NCI-H2029 (cell line): ENCODE measurements at regions not wholly inside any gene's neighbourhood (a gene's known extent, or its start where the extent isn't known, plus 50 kb on each side); places are given as distances from the start of the nearest gene placed in this dataset.

Source experiments
- DNase-seq: peaks from one replicate; lab custom pipeline; 2025; lab: John Stamatoyannopoulos, UW

DNA sequence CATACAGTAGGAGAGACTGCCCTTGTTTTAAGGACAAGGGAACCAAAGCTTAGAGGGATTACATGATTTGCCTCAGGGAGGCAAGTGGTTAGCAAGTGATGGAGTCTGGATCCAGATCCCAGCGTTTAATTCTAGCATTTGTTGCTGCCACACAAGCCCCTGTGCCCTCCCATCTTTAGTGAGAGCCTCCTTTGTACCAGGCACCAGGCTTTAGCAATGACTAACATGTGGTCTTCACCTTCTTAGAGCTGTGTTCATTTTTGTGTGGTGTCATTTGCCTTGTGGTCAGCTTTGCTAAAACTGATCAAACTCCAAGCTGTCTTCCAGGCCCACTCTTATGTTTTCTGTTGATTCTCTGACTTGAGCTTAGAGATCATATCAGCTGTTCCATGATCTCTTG lies 290.5 kb downstream of the RPLP1 start:
- no peak for DNase-seq

DNA sequence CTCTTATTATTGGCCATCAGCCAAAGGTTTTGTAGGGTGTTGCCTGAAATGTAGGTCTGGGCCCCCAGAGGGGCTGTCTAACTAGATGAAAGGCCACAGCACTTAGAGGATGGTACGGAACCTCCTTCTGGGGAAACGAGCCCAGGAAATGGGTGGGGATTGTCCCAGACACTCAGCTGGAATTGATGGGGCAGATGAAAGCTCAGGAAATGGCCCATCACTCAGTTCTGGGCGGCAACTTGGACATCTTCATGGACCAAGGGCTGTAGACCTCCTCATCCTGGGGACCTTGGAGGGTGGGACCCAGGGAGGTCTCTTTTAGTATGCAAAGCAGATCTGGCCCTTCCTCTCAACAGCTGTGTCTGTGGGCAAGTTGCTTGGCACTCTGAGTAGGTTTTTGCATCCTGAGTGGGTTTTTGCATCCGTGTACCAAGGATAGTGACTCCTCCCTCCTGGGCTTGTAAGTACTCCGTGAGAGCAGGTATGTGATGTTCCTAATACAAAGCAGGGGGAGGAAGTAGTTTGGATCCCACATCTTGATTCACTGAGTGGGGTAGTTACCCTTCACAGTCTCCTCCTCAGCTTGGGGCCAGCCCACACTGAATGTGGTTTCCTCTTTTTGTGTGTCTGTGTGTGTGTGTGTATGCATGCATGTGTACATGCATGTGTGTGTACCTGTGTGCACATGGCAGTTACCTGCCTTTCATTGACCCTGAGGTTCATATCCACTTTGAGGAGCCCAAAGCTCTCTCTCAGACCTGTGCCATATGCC lies 292.0 kb downstream of the RPLP1 start:
- no peak for DNase-seq

DNA sequence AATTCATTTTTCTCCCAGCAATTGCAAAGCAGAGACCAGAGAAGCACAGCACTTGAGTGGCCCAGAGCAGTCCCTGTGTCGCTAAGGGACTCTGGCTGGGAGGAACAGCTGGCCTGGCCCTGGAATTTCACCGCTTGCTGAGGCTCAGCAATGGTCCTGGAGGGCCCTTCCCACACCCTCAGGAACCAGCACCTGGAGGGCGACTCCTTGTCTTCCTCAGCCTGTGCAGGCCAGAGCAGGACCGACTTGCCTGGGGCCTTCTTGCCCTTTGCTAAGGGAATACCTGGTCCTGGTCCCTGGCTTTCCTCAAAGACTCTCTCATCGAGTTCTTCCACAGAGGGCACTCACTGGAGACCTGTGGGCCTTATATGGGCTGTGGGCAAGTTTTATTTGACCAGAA lies 294.6 kb downstream of the RPLP1 start:
- no peak for DNase-seq

DNA sequence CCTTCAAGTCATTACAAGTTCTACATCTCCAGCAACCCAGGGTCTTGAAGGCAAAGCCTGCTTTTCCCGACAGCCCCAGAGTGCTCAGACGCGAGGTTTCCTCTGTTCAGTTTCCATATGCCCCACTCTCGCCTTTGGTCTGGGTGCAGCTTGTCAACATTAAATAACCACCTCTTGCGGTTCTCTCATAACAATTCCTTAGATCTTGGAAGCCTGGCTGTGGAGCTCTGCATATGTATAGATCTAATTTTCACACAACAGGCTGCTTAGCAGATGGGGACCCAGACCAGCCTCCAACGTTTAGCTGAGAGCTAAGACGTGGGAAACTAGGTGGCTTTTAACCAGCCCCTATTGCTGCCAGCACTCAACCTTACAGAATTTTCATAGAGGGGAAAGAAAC lies 295.5 kb downstream of the RPLP1 start:
- DNase-seq: no peak

DNA sequence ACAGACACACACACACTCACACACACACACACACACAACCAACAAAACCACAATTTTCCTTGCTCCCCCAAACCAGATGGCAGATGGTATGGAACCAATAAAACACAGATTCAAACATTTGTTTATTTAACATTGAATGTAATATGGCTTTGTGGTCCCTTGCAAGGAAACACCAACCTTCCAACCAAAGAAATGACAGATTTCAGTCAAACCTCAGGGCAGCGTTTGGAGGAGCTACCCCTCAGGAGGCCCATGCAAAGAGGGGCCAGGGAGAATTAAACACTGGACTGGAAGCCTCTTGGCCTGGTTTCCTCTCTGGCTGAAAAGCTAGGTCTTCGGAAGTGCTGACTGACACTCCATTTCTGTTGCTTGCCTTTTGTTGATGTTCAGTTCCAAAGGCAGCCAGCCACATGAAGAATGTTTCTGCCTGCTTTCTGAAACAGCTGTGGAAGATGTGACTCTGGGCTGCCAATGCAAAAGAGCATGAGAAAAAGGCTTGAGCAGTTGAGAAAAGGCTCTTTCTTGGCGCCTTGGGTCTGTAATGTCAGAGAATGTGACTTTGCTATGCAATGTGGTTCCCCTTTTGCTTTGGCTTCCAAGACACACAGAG lies 296.1 kb downstream of the RPLP1 start:
- no peak for DNase-seq

DNA sequence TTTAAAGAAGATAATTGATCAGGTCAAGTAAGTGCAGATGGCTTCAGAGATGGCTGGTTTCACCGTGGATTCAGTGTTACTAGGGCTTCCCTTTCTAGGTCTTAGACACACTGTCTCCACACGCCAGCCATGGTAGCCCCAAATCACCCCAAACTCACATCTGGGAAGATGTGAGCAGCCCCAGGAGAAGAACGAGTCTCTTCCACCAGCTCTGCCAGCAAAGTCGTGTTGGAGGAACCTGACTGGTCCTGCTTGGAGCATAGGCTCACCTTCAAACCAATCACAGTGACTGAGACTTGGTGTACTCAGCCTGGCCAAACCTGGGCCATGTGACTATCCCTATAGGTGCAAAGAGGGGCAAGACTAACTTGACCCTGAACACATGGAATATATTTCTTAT lies 296.7 kb downstream of the RPLP1 start:
- DNase-seq: no peak

DNA sequence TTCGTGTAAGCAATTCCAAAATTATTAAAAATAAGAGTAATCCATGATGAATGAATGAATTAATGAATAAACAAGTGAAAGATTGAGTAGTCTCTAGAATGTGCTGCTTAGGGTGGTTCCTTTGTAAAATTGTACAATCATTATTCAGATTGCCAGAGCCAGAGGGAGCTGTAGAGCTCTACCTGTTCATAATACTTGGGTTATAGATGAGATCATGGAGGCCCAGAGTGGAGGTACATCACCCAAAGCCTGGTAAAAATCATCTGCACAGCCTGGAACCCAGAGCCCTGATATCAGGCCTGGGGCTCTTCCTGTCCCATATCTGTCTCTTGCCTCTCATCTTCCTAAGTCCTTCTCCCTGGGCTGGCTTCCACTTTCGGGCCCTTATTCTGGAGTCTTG lies 297.2 kb downstream of the RPLP1 start:
- DNase-seq: no peak

DNA sequence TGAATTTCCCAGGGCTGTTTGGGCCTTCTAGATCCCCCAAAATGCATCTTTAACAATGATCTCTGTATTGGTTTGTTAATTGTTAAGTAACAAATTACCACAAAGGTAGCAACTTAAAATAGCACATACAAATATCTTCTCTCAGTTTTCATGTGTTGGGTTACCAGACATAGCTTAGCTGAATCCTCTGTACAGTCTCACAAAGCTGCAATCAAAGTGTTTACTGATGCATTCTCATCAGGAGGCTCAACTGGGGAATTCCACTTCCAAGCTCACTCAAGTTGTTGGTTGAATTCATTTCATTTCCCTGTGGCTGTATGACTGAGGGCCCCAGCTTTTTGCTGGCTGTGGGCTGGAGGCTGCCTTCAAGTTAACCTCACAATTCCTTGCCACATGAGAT lies 297.6 kb downstream of the RPLP1 start:
- no peak for DNase-seq

DNA sequence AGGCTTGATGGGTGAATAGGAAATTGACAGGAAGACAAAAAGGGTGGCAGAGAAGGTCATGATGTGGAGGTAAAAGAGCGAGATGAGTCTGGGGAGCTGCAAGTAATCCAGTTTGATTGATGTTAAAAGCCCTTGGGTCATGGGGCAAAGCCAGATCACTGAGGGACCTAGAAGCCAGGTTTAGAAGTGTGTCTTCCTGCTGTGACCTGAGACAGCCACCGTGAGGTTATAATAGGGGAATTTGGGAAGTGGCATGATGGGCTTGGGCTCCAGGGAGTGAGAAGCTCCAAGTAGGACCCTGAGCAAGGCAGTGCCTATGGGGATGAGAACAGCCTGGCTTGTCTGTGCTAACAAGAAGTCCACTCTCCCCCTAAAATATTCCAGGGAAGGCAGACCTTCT lies 298.5 kb downstream of the RPLP1 start:
- DNase-seq: no peak

DNA sequence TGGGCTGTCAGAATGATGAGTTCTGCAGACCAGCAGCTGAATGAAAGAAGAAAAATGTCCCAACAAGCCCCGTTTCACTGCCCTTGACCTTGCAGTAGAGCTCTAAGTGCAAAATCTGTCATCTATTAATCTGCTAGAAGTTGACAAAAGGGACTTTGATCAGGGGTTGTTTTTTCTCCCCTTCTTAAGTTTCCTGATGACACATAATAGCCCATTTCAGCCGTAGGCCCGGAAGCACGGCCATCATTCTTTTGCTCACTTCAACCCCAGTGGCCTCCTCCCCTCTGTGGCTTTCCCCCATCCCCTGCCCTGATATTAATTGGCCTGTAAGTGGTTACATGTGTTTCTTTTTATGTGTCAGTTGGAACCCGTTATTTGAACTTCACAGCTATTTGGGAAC lies 298.9 kb downstream of the RPLP1 start:
- DNase-seq: no peak

DNA sequence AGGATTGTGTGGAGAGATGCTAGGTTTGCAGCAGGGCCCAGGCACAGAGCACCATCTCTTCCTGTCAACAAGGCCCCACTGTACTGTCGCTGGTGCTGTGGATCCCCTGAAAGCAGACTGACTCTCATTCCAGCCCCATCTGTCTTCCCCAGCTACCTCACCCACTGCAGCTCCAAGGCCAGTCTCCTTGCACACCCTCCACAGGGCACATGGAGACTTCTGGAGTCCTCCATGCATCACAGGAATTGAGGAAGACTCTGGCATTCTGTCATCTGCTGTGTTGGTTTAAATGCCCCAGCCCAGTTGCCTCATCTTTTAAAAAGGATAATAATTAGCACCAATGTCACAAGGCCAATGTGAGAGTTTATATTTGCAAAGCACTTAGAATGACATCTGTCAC lies 301.2 kb downstream of the RPLP1 start:
- DNase-seq: no peak

DNA sequence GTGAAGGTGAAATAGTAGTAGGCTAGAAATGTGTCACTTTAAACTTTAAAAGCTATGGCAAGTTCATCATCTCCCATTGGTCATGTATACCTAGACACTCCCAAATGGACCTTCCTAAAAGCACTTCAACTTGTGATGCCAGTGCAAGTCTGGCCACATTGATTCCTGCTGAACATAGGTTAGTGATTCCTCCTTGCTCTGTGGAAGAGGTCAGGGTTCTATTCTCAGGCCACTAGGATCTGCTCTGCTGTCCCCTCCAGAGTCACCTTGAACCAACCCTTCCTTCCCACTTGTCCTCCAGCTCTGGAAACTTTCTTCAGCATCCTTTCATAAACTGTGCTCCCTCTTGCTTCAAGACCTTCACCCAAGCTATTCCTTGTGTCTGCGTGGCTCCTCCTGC lies 301.7 kb downstream of the RPLP1 start:
- DNase-seq: no peak

DNA sequence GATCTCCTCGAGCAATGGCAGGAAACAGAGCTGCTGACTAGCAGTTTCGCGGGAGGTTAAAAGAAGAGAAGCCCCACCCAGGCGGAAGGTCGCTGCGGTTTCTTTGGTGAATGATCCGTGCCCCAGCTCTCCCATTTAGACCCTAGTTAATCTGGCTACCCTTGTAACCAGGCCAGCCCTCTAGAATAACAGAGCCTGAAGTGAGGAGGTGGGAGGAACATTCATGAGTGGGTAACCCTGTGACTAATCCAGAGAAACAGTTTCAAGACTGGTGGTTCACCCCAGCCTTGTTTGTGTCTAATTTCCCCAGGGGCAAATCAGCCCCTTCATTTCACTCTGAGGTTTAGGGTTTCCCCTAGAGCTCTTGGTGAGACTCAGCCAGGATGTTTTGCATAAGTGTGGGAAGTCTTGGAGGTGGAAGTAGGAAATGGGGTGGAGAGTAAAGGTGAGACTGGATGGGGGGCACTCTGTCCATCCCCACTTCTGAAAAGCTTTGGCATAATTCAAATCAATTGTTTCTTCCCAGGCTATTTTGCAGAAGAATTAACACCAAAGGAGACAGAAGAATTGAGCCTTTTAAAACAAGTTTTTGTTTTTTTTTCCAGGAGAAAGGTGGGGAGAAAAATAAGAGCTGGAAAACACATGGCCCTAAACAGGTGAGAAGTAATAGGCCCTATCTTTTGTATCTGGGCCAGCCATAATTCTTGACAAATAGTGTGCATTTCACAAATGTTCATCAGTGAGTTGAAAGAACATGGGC lies 303.1 kb downstream of the RPLP1 start:
- no peak for DNase-seq

DNA sequence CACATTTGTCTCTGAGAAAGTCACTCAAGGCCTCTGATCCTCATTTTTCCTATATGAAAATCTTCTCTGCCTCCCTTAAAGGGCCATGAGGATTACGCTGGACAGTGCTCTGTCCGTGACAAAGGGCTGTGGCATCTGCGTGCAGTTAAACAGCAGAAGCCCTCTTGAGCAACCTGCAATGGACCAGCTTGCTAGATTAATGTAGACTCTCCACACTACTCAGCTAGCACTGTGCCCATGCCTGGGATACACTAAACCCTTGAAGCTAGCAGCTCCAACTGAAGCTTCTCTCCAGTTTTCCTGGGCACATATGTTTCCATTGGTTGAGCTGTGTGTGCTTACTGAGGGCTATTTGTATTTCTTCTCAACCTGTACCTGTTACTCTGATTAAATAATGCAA lies 303.8 kb downstream of the RPLP1 start:
- DNase-seq: no peak

DNA sequence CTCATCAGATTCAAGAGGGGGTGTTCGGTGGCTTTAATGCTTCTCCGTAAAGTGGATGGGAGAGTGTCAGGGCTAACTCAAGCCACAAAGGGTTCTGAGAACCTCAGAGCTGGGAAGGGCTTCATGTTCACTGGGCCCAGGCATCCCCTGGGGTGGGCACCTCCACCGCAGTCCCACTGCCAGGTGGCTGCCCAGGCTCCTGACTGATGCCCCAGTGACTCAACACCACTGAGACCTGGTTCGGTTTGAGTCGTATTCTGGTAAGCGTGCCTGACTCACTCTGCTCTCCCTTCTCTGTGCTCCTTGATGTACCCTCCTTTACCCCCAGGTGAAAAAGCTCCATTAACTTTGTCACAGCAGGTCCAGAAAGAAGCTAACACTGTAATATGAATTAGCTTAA lies 304.6 kb downstream of the RPLP1 start:
- no peak for DNase-seq

DNA sequence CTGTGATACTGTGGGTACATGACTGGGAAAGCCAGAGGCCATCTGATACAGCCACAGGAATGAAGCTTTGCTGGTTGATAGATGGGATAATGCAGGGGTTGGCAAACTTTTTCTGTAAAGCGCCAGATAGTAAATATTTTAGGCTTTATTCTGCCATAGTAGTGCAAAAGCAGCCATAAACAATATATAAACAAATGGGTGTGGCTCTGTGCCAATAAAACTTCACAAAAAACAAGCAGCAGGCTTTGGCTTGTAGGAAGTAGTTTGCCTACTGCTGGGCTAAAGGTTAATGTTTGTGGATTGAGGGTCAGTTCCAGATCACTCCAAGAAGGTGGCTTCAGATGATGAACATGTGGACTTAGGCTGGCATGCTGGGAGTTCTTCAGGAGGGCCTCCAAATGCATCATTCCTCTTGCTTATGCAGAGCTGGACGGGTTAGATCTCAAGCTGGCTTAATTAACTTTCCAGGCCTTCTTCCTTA lies 305.7 kb downstream of the RPLP1 start:
- no peak for DNase-seq

DNA sequence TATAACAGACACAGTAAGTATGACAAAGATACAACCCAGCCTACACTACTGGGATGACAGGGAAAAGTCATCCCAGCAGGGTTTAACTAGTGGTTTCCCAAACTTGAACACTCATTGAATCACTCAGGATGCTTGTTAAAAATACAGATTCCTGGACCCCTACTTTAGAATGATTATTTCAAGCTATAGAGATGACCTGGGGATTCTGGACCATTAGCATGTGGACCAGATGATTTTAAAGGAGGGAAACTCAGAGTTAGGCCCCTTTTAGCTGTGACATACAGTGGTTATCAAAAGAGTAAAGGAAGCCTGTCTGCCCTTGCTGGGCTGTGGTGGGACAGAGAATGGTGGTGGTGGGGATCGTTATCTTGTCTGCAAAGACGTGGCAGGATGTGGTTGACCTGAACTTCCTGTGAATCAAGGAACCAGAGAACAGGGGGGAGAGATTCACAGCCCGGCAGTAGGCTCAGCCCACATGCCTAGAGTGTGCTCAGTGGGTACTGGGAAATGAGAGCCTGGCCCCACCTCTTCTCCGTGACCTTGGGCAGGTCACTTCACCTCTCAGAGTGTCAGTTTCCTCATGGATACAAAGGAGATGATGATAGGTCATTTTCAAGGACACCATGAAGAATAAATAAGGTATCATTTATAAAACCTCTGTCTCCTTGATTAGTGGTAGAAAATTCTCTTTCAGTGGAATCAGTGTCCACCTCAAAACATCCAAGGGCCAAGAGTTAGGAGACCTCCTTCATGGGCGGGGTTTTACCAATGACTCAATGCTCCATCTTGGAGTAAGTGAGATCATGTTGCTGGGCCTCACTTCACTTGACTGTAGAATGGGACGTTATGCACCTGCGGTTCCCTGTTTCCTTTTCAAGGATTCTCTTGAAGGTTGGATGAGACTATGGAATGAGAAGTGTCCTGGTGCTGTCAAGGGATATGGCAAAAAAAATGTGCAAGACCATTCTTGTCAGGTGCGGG lies 306.5 kb downstream of the RPLP1 start:
- no peak for DNase-seq

DNA sequence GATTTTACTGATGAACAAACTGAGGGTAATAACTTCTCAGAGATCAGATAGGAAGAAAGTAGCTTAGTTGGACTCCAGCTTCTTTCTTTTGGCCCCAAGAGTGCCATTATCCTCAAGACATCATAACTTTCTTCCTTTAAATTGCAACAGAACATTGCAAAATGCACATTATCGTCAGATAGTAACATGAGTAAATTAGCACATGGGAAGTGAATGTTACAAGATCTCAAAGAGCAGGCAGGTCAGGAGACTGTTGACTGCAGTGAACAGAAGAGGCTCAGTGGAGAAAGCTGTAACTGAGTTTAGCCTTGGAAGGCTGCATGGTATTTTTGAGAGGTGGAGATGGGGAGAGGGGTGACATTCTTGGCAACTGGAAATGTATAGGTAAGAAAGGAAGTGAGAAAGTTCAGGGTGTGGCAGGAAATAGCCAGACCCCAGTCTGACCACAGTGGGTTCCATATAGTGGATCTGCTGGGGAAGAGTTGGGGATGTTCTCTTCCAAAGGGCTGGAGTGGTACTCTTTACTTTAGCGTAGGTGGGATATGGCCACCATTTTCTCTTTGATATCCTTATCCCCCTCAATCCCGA lies 307.7 kb downstream of the RPLP1 start:
- no peak for DNase-seq

DNA sequence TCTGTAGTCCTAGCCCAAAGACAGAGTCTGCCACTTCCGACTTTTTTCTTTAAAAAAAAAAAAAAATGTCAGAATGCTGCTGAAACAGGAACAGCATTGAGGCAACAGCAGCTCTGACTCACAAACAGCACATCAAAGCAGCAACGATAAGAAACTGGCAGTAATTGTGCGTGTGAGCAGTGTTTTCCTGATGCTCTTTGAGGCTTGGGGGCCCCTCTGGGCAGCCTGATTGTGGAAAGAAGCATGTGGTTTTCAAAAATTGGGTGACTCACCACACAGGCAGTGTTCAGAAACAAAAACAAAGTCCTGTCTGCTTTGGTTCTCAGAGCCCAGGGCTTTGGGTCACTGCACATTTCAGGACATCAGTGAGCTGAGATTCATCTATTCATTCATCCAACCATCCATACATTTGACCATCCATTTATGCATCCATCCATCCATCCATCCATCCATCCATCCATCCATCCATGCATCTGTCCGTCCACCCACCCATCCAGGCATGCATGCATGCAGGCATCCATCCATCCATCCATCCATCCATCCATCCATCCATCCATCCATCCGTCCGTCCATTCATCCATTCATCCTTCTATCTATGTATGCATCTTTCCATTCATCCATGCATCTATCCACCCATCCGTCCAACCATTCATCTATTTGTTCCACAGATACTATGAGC lies 308.4 kb downstream of the RPLP1 start:
- DNase-seq: no peak

DNA sequence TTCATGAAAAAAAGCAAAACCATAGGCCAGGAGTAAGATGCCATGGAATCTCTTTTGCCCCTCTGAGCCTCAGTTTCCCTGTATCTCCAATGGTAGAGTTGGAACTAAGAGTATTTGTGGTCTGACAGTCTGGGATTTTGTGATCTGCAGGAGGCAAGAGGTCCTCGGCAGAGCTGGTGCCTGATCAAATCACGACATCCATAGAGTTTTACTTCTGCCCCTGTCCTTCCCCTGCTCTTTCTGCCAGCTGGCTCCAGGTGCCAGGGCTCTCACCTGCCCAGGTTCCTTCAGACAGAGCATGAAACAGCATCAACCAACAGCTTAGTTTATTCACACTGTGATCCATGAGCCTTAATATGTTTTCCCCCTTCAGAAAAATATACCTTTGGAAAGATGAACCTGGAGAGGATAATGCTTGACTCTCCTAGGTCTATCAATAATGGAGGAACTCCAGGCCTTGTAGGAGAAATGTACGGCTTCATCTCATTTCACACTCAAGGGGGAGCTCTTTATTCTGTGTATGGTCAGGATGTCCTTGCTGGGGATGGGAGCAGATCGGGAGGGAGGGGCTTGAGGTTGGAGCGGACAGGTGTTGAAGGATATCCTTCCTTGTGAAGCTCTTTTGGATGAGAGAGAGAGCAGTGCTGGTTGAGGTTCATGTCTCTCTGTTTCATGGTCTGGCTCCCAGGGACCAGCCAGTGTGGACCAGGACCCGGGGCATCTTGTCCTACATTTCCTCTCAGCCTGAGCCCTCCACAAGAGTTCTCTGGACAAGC lies 309.9 kb downstream of the RPLP1 start:
- DNase-seq: no peak
